ENCODE measurements at regions not wholly inside any gene's neighbourhood (a gene's known extent, or its start where the extent isn't known, plus 50 kb on each side); places are given as distances from the start of the nearest gene placed in this dataset.

GRCh38 chr1:204756349-204756748, 70.8 kb upstream of the LRRN2 start:
- no peak for DNase-seq (ENCODE audit: low read depth)
- H3K27me3 ChIP-seq (ENCODE audit: control insufficient read depth, insufficient read depth, low read length): no peaks in the 10 kb centered on the region
- no peaks in the 10 kb centered on the region for H3K36me3 ChIP-seq (ENCODE audit: control insufficient read depth, insufficient read depth, low read length)
- H3K4me3 ChIP-seq (ENCODE audit: low read depth, low read length): no peak overlapping the region
- TF ChIP-seq CTCF (IDR thresholded peaks at IDR 0.05; ENCODE audit: insufficient read depth, low read length, poor library complexity, severe bottlenecking): no peak

DNA sequence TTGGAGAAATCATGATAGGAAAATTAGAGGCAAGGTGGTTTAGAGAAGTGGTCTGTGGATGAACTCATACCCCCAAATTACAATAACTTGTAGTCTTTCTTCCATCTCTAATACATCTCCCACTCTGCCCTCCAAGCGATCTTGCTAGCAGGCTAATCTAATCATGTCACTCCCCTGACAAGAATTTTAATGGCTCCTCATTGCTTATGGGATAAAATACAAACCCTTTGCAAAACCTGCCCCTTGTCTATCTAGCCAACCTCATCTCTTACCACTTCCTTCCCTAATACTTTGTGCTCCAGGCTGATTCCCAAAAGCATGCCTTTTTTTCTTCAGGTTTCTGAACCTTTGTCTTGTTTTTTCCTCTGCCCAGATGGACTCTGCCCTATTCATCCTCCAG, 71.3 kb upstream of the LRRN2 start:
- no peak for TF ChIP-seq CTCF (IDR thresholded peaks at IDR 0.05; ENCODE audit: insufficient read depth, low read length, poor library complexity, severe bottlenecking)
- no peaks in the 10 kb centered on the region for H3K27me3 ChIP-seq (ENCODE audit: control insufficient read depth, insufficient read depth, low read length)
- H3K36me3 ChIP-seq (ENCODE audit: control insufficient read depth, insufficient read depth, low read length): no peaks in the 10 kb centered on the region
- no peak for DNase-seq (ENCODE audit: low read depth)
- H3K4me3 ChIP-seq (ENCODE audit: low read depth, low read length): no peak overlapping the region

DNA sequence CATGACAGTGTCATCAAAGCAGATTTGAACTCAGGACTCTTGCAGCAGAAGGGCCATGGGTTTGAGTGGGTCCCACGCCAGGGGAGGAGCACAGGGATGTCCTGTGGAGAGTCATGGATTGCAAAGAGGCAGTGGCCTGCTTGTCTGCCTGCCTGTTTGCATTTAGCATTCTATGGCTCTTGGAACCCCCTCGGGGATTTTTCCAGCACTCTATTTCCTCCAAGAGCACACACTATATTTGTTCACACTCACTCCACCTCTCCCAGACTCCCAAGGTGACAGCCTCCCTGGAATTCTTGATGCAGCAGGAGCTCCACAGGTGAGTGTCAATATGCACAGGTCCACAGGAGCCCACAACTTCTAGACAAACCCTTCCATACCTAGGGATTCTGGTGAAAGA, 73.1 kb upstream of the LRRN2 start:
- Histone ChIP-seq H3K4me3 (ENCODE audit: low read depth, low read length) (no peak overlapping the region), H3K27me3 (ENCODE audit: control insufficient read depth, insufficient read depth, low read length) (no peaks in the 10 kb centered on the region), H3K36me3 (ENCODE audit: control insufficient read depth, insufficient read depth, low read length) (no peaks in the 10 kb centered on the region)
- DNase-seq (ENCODE audit: low read depth): no peak
- no peak for TF ChIP-seq CTCF (IDR thresholded peaks at IDR 0.05; ENCODE audit: insufficient read depth, low read length, poor library complexity, severe bottlenecking)

DNA sequence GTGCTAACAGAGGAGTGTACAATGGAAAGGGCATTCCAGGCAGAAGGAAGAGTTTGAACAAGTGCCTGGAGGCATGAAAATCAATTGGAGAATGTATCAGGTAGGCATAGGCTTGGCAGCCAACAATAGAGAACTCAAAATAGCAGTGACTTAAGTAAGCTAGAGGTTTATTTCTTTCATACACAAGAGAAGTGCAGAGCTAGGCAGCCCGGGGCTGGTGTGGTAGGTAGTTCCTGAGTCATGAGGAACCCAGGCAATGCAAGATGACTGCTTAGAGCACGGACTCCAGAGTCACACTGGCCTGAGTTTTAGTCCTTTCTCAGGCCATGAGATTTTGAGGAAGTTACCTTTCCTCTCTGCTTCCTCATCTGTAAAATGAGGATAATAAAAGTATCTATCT, 74.8 kb upstream of the LRRN2 start:
- Histone ChIP-seq H3K27me3 (ENCODE audit: control insufficient read depth, insufficient read depth, low read length) (no peaks in the 10 kb centered on the region), H3K4me3 (ENCODE audit: low read depth, low read length) (no peak overlapping the region), H3K36me3 (ENCODE audit: control insufficient read depth, insufficient read depth, low read length) (no peaks in the 10 kb centered on the region)
- DNase-seq (ENCODE audit: low read depth): no peak
- no peak for TF ChIP-seq CTCF (IDR thresholded peaks at IDR 0.05; ENCODE audit: insufficient read depth, low read length, poor library complexity, severe bottlenecking)

DNA sequence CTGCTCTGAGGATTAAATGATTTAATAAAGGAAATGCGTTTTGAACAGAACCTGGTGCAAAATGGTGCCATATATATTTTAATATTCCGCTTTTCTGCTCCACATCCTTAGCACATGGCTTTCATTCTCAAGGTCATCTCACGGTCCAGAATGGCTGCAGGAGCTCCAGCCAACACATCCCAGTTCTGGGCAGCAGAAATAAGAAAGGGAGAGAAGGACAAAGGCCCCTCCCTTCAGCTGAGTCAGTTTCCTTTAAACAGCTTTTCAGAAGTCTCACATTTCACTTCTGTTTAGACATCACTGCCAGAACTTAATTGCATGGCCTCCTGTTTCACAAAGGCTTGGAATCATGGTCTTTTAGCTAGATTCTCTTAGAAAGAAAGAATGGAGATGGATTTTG, 75.2 kb upstream of the LRRN2 start:
- Histone ChIP-seq H3K36me3 (ENCODE audit: control insufficient read depth, insufficient read depth, low read length) (no peaks in the 10 kb centered on the region), H3K4me3 (ENCODE audit: low read depth, low read length) (no peak overlapping the region), H3K27me3 (ENCODE audit: control insufficient read depth, insufficient read depth, low read length) (no peaks in the 10 kb centered on the region)
- no peak for DNase-seq (ENCODE audit: low read depth)
- no peak for TF ChIP-seq CTCF (IDR thresholded peaks at IDR 0.05; ENCODE audit: insufficient read depth, low read length, poor library complexity, severe bottlenecking)

DNA sequence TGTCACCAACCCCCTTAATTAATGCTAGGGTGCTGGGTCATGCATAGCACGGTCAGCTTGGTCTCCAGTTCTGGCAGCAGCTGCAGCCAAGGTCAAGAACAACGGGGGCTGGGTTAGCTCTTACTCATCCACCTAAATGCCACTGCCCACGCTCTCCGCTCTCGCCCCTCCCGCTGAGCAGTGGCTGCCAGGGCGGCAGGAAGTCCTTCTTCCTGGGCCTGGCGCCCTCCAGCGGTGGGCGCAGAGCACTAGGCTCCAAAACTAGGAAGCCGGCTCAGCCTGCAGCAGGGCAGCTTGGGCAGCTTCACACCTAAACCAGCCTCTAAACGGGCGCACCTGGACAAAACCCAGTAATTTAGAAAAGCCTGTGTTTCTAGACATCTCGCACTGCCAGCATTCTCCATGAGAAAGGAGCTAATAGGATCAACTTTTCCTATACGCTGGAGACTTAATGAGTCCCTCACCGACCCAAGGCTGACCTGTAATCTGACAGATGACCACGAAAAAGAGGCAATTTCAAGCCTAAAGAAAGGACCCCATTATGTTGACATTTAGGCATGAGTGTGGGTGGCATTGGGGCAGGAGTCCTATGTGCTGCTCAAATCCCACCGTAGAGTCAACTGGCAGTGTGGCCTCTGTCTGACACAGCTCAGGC, 78.4 kb upstream of the LRRN2 start:
- peak; percentile 59 for DNase-seq (ENCODE audit: low read depth)
- peaks cover 5% of the 10 kb centered on the region for H3K27me3 ChIP-seq (ENCODE audit: control insufficient read depth, insufficient read depth, low read length)
- TF ChIP-seq CTCF (IDR thresholded peaks at IDR 0.05; ENCODE audit: insufficient read depth, low read length, poor library complexity, severe bottlenecking): peak; percentile 99
- no peaks in the 10 kb centered on the region for H3K36me3 ChIP-seq (ENCODE audit: control insufficient read depth, insufficient read depth, low read length)
- H3K4me3 ChIP-seq (ENCODE audit: low read depth, low read length): no peak overlapping the region

Data from kidney epithelial cell (primary cell).